SH-SY5Y (cell line): ENCODE measurements at regions not wholly inside any gene's neighbourhood (a gene's known extent, or its start where the extent isn't known, plus 50 kb on each side); places are given as distances from the start of the nearest gene placed in this dataset.

Experiments
- GATA2 ChIP-seq: IDR thresholded peaks from 2 replicates; pipeline ENCODE4 v1.6.1; 2011; ENCODE audit warnings: mild to moderate bottlenecking, low read depth, low read length
- GATA3 ChIP-seq: IDR thresholded peaks from 2 replicates; pipeline ENCODE4 v1.6.1; 2011; ENCODE audit warnings: low read depth, mild to moderate bottlenecking, low read length, moderate library complexity

GRCh38 chr2:62284980-62285379 is 89.1 kb downstream of the B3GNT2 start:
- TF ChIP-seq GATA3, result no peak
- no peak for TF ChIP-seq GATA2
